ENCODE measurements at regions not wholly inside any gene's neighbourhood (a gene's known extent, or its start where the extent isn't known, plus 50 kb on each side); places are given as distances from the start of the nearest gene placed in this dataset.
"Not testable (repeated sequence)": the region's sequence is repeated elsewhere in the genome, so short reads cannot be mapped to it uniquely, and the experiment has no call there.

DNA sequence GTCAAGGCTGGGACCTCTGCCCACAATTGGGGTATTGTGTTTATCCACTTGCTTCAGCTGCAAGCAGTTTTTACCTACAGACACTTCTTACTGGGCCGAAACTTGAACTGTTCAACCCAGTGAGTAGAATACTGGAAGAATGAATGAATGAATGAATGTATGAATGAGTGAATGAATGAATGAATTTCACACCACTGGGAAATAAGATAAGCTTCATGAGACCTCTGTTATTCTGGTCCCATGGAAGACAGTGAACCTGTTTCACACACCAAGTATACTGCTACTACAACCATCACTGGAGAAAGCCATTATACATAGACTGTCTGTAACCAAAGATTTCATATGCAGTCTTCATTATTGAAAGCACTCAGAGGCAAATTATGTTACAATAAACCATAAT, 295.0 kb upstream of the GULP1 start:
- no peak for DNase-seq

- no peak for DNase-seq
Observed at GRCh38 chr2:188000189-188000588, 291.5 kb upstream of the GULP1 start.

- no peak for DNase-seq
Observed at GRCh38 chr2:188003800-188004199, 287.9 kb upstream of the GULP1 start.

DNA sequence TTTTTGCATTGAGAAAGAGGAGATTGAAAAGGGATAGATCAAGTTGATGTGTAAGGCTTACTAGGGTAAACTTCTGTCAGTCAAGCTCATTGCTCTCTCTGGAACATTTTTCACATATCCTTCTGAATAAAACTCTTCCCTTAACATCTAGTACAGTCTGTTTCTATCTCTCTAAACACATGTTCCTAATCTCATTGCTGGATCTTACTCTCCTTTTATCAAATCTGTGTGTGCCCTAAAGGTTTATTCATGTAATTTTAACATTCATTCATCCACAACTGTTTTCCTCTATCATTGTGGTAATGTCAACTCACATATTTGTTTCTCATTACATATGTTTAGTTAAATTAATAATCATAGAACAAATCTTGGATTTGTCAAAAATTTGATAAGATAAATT, 277.9 kb upstream of the GULP1 start:
- DNase-seq = no peak

GRCh38 chr2:188016917-188017316, 274.8 kb upstream of the GULP1 start:
- no peak for DNase-seq

- no peak for DNase-seq
Observed at GRCh38 chr2:188022389-188022788, 269.3 kb upstream of the GULP1 start.

DNA sequence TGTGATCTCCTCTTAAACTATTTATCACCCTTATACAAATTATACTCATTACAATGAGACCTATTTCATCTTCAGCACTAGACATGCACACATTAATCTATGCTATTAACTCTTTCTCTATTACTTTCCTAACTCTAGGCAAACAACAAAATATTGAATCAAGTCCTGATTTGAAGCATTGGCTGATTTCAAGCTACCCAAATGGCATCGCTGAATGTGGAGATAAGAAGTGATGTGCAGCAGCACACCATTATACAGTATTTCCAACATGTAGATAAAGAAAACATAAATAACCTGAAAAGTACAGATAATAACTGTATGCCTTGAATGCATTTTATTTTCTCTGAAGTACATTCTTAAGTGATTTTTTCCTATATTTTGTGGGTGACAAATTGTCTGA, 268.6 kb upstream of the GULP1 start:
- DNase-seq = no peak

GRCh38 chr2:188024811-188025210, 266.9 kb upstream of the GULP1 start:
- DNase-seq = no peak

GRCh38 chr2:188028739-188029138, 262.9 kb upstream of the GULP1 start:
- no peak for DNase-seq

- no peak for DNase-seq
Observed at GRCh38 chr2:188032306-188032705, 259.4 kb upstream of the GULP1 start.

GRCh38 chr2:188032786-188033185, 258.9 kb upstream of the GULP1 start:
- DNase-seq = no peak

- DNase-seq = not testable (repeated sequence)
Observed at GRCh38 chr2:188033240-188033639, 258.4 kb upstream of the GULP1 start.

GRCh38 chr2:188034102-188034501, 257.6 kb upstream of the GULP1 start:
- DNase-seq = not testable (repeated sequence)

GRCh38 chr2:188035377-188035776, 256.3 kb upstream of the GULP1 start:
- DNase-seq = not testable (repeated sequence)

DNA sequence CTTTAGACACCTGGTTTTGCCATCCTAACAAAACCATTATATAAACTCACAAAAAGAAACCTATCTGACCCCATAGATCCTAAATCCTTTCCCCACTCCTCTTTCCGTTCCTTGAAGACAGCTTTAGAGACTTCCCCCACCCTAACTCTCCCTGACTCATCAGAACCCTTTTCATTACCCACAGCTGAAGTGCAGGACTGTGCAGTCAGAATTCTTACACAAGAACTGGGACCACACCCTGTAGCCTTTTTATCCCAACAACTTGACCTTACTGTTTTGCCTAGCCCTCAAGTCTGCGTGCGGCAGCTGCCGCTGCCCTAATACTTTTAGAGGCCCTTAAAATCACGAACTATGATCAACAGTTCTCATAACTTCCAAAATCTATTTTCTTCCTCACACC, 254.9 kb upstream of the GULP1 start:
- not testable (repeated sequence) for DNase-seq

DNA sequence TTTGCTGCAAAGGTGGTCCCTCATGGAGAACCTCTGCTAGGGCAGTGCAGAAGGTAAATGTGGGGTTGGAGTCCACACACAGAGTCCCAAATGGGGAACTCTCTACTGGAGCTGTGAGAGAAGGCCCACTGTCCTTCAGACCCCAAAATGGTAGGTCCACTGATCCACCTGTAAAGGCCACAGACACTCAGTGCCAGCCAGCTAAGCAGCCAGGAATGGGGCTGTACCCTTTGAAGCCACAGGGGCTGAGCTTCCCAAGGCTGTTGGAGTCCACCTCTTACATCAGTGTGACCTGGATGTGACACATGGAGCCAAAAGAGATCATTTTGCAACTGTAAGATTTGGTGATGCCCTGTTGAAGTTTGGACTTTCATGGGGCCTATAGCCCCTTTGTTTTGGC, 252.4 kb upstream of the GULP1 start:
- DNase-seq = no peak

GRCh38 chr2:188042412-188042811, 249.3 kb upstream of the GULP1 start:
- DNase-seq = no peak

DNA sequence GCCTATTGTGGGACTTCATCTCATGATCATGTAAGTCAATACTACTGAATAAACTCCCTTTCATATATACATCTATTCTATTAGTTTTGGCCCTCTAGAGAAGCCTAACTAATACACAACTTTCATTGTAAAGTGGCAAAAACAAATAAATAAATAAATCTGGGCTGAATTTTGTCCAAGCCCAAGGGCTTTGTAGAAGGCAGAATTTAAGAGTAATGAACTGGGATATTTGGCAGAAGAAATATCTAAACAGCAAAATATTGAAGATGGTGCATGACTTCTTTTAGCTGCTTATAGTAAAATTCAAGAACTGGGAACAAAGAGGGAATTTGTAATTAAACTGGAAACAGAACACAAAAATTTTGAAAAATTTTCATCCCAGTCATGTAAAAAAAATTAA, 246.7 kb upstream of the GULP1 start:
- DNase-seq = no peak

DNA sequence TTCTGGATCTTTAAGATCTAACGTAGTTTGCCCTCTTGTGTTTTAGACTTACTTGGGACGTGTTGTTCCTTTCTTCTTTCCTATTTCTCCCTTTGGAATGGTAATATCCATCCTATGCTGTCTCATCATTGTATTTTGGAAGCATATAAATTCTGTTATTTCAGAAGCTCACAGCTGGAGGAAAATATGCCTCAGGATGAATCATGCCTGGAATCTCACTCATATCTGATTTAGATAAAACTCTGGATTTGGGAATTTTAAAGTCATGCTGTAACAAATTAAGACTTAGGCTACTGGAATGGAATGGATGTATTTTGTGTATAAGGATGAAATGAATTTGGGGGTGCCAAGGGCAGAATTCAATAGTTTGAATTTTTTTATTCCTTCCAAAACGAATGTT, 245.2 kb upstream of the GULP1 start:
- no peak for DNase-seq

DNA sequence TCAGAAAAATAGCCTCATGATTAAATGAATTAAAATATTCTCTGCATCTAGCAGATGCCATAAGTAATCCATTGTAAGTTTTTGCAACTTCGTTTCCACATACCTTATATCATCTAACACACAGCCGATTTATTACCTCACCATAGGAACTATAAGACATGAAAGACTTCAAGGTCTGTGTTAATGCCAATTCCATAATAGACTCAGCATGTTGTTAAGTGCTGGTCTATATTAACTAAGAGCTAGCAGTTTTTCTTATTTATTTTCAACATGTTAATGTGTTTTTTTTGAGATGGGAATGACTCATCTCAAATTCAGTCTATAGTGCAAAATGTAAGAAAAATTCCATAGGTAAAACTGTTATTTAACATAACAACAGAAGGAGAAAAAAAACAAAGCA, 243.9 kb upstream of the GULP1 start:
- no peak for DNase-seq

DNA sequence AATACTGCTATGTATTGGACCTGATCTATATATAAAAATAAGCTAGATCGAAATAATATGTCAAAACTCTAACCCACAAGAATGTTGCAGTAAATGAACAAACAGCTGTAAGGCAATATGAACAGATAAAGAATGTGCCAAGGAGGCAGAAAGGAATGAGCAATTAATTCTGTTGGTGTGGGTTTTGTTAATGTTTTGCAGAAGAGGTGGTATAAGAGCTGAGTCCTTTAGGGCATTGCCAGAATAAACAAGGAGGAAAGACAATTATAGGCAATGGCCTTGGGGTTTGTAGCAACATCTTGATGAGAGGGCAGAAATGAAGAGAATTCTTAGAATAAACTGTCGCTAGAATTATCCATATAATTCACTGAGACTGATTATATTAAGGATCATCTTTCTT, 240.9 kb upstream of the GULP1 start:
- DNase-seq = no peak

DNA sequence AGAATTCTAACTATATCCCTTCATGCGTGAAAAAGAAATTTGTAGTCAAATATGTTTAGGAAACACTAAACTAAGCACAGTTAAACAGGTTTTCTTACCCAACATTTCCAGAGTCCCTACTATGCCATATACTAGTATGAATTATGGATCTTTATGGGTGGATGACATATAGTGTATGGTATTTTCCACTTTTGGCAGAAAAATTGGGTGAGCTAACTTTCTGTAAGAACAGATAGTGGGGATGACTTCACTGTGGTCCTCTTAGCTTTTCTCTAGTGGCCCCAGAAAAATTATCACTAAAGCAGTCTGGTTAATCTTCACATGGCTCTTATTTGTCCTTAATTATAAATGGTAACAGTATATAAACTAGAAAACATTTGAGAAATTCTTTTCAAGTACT, 240.0 kb upstream of the GULP1 start:
- DNase-seq = no peak

GRCh38 chr2:188065386-188065785, 226.3 kb upstream of the GULP1 start:
- no peak for DNase-seq

GRCh38 chr2:188068093-188068492, 223.6 kb upstream of the GULP1 start:
- DNase-seq = no peak

DNA sequence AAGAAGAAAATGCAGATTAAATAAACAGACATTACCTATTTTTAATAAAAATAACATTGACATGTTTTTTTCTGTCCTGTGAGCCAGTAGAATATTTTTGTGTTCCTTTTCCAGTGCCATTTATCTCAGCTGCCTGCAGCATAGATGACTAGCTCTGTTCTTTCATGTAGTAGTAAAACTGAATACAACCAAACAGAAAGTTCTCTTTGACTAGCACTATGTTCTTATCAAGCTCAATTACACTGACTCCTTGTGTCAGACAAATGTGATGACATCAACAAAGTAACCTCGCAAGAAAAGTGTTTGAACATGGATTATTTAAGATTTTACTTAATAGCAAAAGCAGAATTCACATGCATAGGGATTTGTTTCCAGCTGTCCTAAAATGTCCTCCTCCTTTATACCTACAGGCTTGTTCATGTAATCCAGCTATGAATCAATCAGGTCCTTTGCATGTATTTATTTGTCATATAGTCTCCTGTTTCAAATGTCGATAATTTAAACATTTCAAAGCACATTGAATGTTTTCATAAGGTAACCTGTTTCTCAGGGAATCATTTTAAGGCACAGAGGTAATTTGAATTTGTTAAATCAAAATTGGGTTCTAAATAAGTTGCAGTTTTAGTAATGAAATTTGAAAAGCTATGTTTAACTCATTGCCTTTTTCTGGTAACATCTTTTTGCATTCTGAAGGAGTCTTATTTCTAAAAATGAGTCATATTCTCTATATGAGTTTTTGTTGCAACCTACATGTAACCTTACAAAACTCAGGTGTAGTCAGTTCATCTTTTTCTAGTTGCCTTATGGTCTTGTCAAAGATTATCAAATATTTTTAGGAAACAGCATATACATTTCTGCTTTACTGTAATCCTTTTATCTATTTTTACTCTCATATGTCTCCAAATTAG, 215.3 kb upstream of the GULP1 start:
- DNase-seq = no peak
